MM.1S (cell line): ENCODE measurements at regions not wholly inside any gene's neighbourhood (a gene's known extent, or its start where the extent isn't known, plus 50 kb on each side); places are given as distances from the start of the nearest gene placed in this dataset.
"Not testable (repeated sequence)": the region's sequence is repeated elsewhere in the genome, so short reads cannot be mapped to it uniquely, and the experiment has no call there.

ENCODE experiments used
- EZH2 ChIP-seq: fragments of 300-600 bp; sonication (generic); optimal IDR thresholded peaks from 2 replicates; pipeline ENCODE3; 2017; ENCODE audit warnings: low read depth, mild to moderate bottlenecking, antibody characterized with exemption, low read length, mixed read lengths
- TF ChIP-seq, protein P1 (sequence below): fragments of 300-600 bp; sonication (generic); IDR thresholded peaks from 2 replicates; pipeline ENCODE4 v1.5.1; 2016; ENCODE audit warnings: antibody characterized with exemption, low read length, mixed read lengths

DNA sequence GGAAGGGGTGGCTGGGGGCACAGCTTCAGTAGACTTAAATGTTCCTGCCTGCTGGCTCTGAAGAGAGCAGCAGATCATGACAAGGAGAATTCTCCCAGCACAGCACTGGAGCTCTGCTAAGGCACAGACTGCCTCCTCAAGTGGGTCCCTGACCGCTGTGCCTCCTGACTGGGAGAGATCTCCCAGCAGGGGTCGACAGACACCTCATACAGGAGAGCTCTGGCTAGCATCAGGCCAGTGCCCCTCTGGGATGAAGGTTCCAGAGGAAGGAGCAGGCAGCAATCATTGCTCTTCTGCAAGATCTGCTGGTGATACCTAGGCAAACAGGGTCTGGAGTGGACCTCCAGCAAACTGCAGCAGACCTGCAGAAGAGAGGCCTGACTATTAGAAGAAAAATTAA is 877.5 kb upstream of the CRIM1 start:
- not testable (repeated sequence) for TF ChIP-seq EZH2
- TF ChIP-seq, protein P1, sequence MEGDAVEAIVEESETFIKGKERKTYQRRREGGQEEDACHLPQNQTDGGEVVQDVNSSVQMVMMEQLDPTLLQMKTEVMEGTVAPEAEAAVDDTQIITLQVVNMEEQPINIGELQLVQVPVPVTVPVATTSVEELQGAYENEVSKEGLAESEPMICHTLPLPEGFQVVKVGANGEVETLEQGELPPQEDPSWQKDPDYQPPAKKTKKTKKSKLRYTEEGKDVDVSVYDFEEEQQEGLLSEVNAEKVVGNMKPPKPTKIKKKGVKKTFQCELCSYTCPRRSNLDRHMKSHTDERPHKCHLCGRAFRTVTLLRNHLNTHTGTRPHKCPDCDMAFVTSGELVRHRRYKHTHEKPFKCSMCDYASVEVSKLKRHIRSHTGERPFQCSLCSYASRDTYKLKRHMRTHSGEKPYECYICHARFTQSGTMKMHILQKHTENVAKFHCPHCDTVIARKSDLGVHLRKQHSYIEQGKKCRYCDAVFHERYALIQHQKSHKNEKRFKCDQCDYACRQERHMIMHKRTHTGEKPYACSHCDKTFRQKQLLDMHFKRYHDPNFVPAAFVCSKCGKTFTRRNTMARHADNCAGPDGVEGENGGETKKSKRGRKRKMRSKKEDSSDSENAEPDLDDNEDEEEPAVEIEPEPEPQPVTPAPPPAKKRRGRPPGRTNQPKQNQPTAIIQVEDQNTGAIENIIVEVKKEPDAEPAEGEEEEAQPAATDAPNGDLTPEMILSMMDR: not testable (repeated sequence)
